Caco-2 (cell line): ENCODE measurements at regions not wholly inside any gene's neighbourhood (a gene's known extent, or its start where the extent isn't known, plus 50 kb on each side); places are given as distances from the start of the nearest gene placed in this dataset.

ENCODE experiments used
- BruUV-seq: library from RNA; stranded (reverse); fragments of 400-500 nt; replicated peaks from 2 replicates; lab custom pipeline; 2021; lab: Mats Ljungman, UMichigan
- CTCF ChIA-PET: fragments of 300-600 bp; sonication (Branson Sonifier 250); formaldehyde crosslinking; loops from one replicate; lab custom pipeline; 2022; ENCODE audit warnings: antibody characterized with exemption; lab: Charles Lee
- POLR2A ChIA-PET: fragments of 300-600 bp; sonication (Branson Sonifier 250); formaldehyde crosslinking; loops from one replicate; lab custom pipeline; 2022; ENCODE audit warnings: antibody characterized with exemption; lab: Charles Lee
- DNase-seq, 2 experiments: peaks; one replicate each; pipeline versions ENCODE4 v3.0.0 to v3.0.0-alpha.2; 2020 to 2022
- H3K27me3 ChIP-seq: replicated peaks from 2 replicates; pipeline ENCODE4 v1.6.0; 2011; ENCODE audit warnings: low read length; ENCODE audit not compliant: control insufficient read depth, insufficient read depth
- H3K36me3 ChIP-seq: 2 replicates; pipeline ENCODE4 v1.5.1; 2011; ENCODE audit warnings: low read length; ENCODE audit not compliant: control insufficient read depth, insufficient read depth
- H3K4me1 ChIP-seq: fragments of 250-450 bp; sonication (Bioruptor Pico); 2 replicates; pipeline ENCODE4 v1.5.1; 2020; ENCODE audit warnings: mild to moderate bottlenecking
- H3K4me3 ChIP-seq: 2 replicates; pipeline ENCODE4 v1.5.1; 2011; ENCODE audit warnings: low read depth, mild to moderate bottlenecking, control low read depth, low read length
- H3K9me3 ChIP-seq: fragments of 250-450 bp; sonication (Bioruptor Pico); 2 replicates; pipeline ENCODE4 v1.5.1; 2020; ENCODE audit warnings: mild to moderate bottlenecking, moderate library complexity
- H3K27ac Mint-ChIP-seq: one replicate; pipeline ENCODE4 v1.8.0; 2022; ENCODE audit warnings: mixed read lengths; ENCODE audit not compliant: unreplicated experiment
- H3K27me3 Mint-ChIP-seq: one replicate; pipeline ENCODE4 v1.8.0; 2022; ENCODE audit warnings: mixed read lengths; ENCODE audit not compliant: insufficient read depth, unreplicated experiment
- H3K36me3 Mint-ChIP-seq: one replicate; pipeline ENCODE4 v1.8.0; 2022; ENCODE audit warnings: mild to moderate bottlenecking, mixed read lengths; ENCODE audit not compliant: insufficient read depth, unreplicated experiment
- H3K4me1 Mint-ChIP-seq: one replicate; pipeline ENCODE4 v1.8.0; 2022; ENCODE audit warnings: low read depth, mixed read lengths; ENCODE audit not compliant: unreplicated experiment
- H3K4me3 Mint-ChIP-seq: one replicate; pipeline ENCODE4 v1.8.0; 2022; ENCODE audit warnings: mild to moderate bottlenecking, moderate library complexity, mixed read lengths; ENCODE audit not compliant: unreplicated experiment
- H3K9me3 Mint-ChIP-seq: one replicate; pipeline ENCODE4 v1.8.0; 2022; ENCODE audit warnings: mixed read lengths; ENCODE audit not compliant: unreplicated experiment
- CTCF ChIP-seq, 2 experiments: fragments of 200-600 bp in 1 of 2; IDR thresholded peaks; 1 replicate in 1 of 2; 2 replicates in 1 of 2; pipeline versions ENCODE4 v1.5.1 to v1.8.0; 2011 to 2022; ENCODE audit warnings: antibody characterized with exemption in 1 of 2, control low read depth in 1 of 2, inconsistent platforms in 1 of 2, low read depth in 1 of 2, low read length in 1 of 2, mild to moderate bottlenecking in 1 of 2, moderate library complexity in 1 of 2; ENCODE audit not compliant: insufficient read depth in 1 of 2, severe bottlenecking in 1 of 2, unreplicated experiment in 1 of 2
- intact Hi-C: fragments of 100-400 bp; cut with micrococcal nuclease; formaldehyde crosslinking; loops from one replicate; pipeline ENCODE4 v1.10.0; 2022; ENCODE audit not compliant: unreplicated experiment

- TF ChIP-seq CTCF (IDR thresholded peaks at IDR 0.05; ENCODE audit: insufficient read depth in 1 of 2, low read depth in 1 of 2, low read length in 1 of 2, severe bottlenecking in 1 of 2, unreplicated experiment in 1 of 2) = no peak
- Mint-ChIP-seq H3K36me3 (no peaks in the 10 kb centered on the region), H3K27ac (no peak overlapping the region), H3K4me3 (no peak overlapping the region), H3K27me3 (peaks cover 8% of the 10 kb centered on the region), H3K9me3 (no peaks in the 10 kb centered on the region), H3K4me1 (no peaks in the 10 kb centered on the region)
- no peaks in the 10 kb centered on the region for H3K9me3 ChIP-seq
- H3K4me3 ChIP-seq = no peak overlapping the region
- ChIA-PET CTCF (no interaction called here), POLR2A (no interaction called here)
- H3K27me3 ChIP-seq = no peaks in the 10 kb centered on the region
- intact Hi-C loops = no loop called here
- DNase-seq = no peak
- no peaks in the 10 kb centered on the region for H3K36me3 ChIP-seq
- BruUV-seq = no TSS peak
- H3K4me1 ChIP-seq = no peaks in the 10 kb centered on the region
Measured at GRCh38 chr3:27792869-27793268, 70.7 kb upstream of the EOMES start.

- no peak overlapping the region for H3K4me3 ChIP-seq
- TF ChIP-seq CTCF (IDR thresholded peaks at IDR 0.05; ENCODE audit: insufficient read depth in 1 of 2, low read depth in 1 of 2, low read length in 1 of 2, severe bottlenecking in 1 of 2, unreplicated experiment in 1 of 2) = no peak
- ChIA-PET POLR2A (no interaction called here), CTCF (no interaction called here)
- no peaks in the 10 kb centered on the region for H3K9me3 Mint-ChIP-seq
- BruUV-seq = no TSS peak
- no peaks in the 10 kb centered on the region for H3K4me1 ChIP-seq
- H3K9me3 ChIP-seq = no peaks in the 10 kb centered on the region
- no peaks in the 10 kb centered on the region for H3K27me3 ChIP-seq
- no peak for DNase-seq
- H3K36me3 ChIP-seq = no peaks in the 10 kb centered on the region
- intact Hi-C loops = no loop called here
- no peak overlapping the region for H3K27ac Mint-ChIP-seq
- H3K27me3 Mint-ChIP-seq = peaks cover 8% of the 10 kb centered on the region
- no peaks in the 10 kb centered on the region for H3K4me1 Mint-ChIP-seq
- H3K4me3 Mint-ChIP-seq = no peak overlapping the region
- no peaks in the 10 kb centered on the region for H3K36me3 Mint-ChIP-seq
Measured at GRCh38 chr3:27794211-27794610, 72.1 kb upstream of the EOMES start.

- no peak for DNase-seq
- no peaks in the 10 kb centered on the region for H3K36me3 ChIP-seq
- Mint-ChIP-seq H3K4me1 (no peaks in the 10 kb centered on the region), H3K4me3 (no peak overlapping the region), H3K27me3 (peaks cover 6% of the 10 kb centered on the region), H3K36me3 (no peaks in the 10 kb centered on the region), H3K9me3 (no peaks in the 10 kb centered on the region), H3K27ac (no peak overlapping the region)
- intact Hi-C loops = no loop called here
- no peak overlapping the region for H3K4me3 ChIP-seq
- H3K9me3 ChIP-seq = no peaks in the 10 kb centered on the region
- ChIA-PET POLR2A (no interaction called here), CTCF (no interaction called here)
- H3K4me1 ChIP-seq = no peaks in the 10 kb centered on the region
- BruUV-seq = no TSS peak
- no peak for TF ChIP-seq CTCF (IDR thresholded peaks at IDR 0.05; ENCODE audit: insufficient read depth in 1 of 2, low read depth in 1 of 2, low read length in 1 of 2, severe bottlenecking in 1 of 2, unreplicated experiment in 1 of 2)
- no peaks in the 10 kb centered on the region for H3K27me3 ChIP-seq
Measured at GRCh38 chr3:27796365-27796875, 74.3 kb upstream of the EOMES start.
